ENCODE measurements at regions not wholly inside any gene's neighbourhood (a gene's known extent, or its start where the extent isn't known, plus 50 kb on each side); places are given as distances from the start of the nearest gene placed in this dataset.

DNA sequence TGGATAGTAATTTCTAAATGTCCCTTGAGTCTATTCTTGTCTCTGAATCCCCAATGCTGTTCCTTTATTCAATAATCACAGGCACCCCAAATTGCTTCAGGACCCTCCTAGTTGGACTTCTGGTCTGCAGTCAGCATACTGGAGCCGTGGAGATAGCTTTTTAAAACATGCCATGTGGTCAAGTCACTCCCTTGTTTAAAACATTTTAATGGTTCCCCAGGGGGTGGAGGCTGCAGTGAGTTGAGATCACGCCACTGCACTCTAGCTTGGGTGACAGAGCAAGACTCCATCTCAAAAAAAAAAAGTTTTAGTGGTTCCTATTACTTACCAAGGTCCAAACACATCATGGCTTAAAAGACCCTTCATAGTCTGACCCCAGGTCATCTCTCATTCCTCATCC, 220.3 kb downstream of the ADAMTS15 start:
- intact Hi-C loops (cut with DNase I; ENCODE audit: low total_unique reads): no loop called here
- Histone ChIP-seq H3K9me3 (no peaks in the 10 kb centered on the region), H3K4me1 (no peaks in the 10 kb centered on the region), H3K27me3 (no peaks in the 10 kb centered on the region), H3K27ac (no peak overlapping the region), H3K36me3 (ENCODE audit: low read depth, missing control alignments) (no peaks in the 10 kb centered on the region), H3K4me3 (no peak overlapping the region)
- DNase-seq: no peak
- no peak for TF ChIP-seq POLR2A (IDR thresholded peaks at IDR 0.05)
- TF ChIP-seq, protein P1, sequence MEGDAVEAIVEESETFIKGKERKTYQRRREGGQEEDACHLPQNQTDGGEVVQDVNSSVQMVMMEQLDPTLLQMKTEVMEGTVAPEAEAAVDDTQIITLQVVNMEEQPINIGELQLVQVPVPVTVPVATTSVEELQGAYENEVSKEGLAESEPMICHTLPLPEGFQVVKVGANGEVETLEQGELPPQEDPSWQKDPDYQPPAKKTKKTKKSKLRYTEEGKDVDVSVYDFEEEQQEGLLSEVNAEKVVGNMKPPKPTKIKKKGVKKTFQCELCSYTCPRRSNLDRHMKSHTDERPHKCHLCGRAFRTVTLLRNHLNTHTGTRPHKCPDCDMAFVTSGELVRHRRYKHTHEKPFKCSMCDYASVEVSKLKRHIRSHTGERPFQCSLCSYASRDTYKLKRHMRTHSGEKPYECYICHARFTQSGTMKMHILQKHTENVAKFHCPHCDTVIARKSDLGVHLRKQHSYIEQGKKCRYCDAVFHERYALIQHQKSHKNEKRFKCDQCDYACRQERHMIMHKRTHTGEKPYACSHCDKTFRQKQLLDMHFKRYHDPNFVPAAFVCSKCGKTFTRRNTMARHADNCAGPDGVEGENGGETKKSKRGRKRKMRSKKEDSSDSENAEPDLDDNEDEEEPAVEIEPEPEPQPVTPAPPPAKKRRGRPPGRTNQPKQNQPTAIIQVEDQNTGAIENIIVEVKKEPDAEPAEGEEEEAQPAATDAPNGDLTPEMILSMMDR (IDR thresholded peaks at IDR 0.05): no peak
- WGBS, 2 donors: 81 to 90% methylated on average over 2 of the region's 2 CpGs

DNA sequence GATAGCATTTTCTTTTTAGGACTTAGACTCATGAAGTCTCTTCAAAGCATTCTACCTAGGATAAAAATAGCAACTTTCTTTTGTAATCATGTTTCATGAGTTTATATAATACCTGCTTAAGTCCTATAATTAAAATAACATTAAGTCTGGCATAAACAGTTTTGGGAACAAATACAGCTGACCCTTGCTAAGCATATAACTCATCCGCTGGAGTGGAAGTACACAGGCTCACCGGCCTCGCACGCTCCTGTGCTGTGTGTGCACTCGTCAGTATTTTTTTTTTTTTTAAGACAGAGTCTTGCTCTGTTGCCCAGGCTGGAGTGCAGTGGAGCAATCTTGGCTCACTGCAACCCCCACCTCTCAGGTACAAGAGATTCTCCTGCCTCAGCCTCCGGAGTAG, 221.8 kb downstream of the ADAMTS15 start:
- no peak for TF ChIP-seq POLR2A (IDR thresholded peaks at IDR 0.05)
- TF ChIP-seq, protein P1 (IDR thresholded peaks at IDR 0.05): no peak
- WGBS, 2 donors: 93 to 97% methylated on average over 6 of the region's 6 CpGs
- intact Hi-C loops (cut with DNase I; ENCODE audit: low total_unique reads): no loop called here
- H3K9me3 ChIP-seq: no peaks in the 10 kb centered on the region
- no peaks in the 10 kb centered on the region for H3K27me3 ChIP-seq
- no peaks in the 10 kb centered on the region for H3K4me1 ChIP-seq
- no peak overlapping the region for H3K4me3 ChIP-seq
- no peaks in the 10 kb centered on the region for H3K36me3 ChIP-seq (ENCODE audit: low read depth, missing control alignments)
- H3K27ac ChIP-seq: no peak overlapping the region
- no peak for DNase-seq

DNA sequence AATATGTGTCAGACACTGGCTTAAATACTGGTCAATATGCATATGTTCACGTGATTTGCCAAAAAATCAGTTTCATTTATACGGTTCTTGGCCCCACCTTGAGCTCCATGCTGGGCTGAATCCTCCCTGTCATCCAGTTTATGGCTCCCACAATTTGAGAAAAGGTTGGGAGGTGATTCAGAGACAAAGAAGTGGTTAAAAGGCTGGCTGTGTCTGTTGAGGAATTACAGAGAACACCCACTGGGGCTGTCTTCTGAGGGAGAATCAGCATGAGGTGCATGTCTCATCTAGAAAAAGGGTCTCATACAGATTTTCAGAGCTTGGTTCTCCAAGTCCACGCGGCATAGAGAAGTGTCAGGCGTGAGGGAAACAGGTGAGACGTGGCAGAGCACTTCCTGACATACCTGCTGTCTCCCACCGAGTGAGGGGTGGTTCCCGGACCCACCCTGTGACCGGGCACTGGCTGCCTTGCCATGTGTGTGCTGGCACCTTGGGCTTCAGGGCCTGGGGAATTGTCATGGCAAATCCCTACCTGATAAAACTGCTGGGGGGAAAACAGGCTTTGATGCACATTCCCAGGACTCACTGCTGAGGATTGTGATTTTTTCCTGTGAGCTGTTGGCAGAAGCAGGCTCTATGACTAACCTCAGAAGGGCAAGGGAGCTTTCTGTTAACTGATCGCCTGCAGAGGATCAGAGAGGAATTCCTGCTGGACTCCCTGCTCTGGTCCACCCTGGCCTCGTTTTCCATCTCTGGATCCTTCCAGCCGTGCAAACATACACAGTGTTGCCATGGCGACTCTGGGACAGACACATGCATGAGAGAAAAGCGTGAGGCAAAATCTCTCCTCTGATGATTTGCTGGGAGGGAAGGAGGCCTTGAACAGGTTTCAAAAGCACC, 223.6 kb downstream of the ADAMTS15 start:
- H3K4me1 ChIP-seq: no peaks in the 10 kb centered on the region
- intact Hi-C loops (cut with DNase I; ENCODE audit: low total_unique reads): no loop called here
- TF ChIP-seq, protein P1 (IDR thresholded peaks at IDR 0.05): no peak
- TF ChIP-seq POLR2A (IDR thresholded peaks at IDR 0.05): no peak
- no peaks in the 10 kb centered on the region for H3K27me3 ChIP-seq
- no peaks in the 10 kb centered on the region for H3K36me3 ChIP-seq (ENCODE audit: low read depth, missing control alignments)
- H3K9me3 ChIP-seq: no peaks in the 10 kb centered on the region
- H3K4me3 ChIP-seq: no peak overlapping the region
- peak; percentile 43 for DNase-seq
- 76 to 78% methylated on average over 14 of the region's 14 CpGs for WGBS, 2 donors
- H3K27ac ChIP-seq: no peak overlapping the region

DNA sequence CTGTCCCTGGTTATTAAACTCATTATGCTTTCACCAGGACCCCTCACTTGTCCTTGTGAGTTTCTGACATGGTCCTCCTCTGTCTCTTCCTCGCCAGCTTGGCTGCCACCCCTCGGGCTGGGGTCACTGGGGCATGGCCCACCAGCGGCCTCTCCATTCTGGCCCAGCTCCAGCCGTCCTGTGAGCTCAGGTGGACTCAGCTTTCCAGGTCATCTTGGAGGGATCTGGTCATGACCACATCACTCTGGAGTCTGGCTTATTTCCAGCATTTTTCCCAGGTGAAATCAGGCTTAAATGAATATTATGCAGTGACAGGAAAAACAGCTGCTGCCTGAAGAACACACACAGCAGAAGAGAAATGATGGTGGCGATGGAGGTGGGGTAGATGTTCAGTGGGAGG, 224.5 kb downstream of the ADAMTS15 start:
- 89 to 91% methylated on average over 5 of the region's 5 CpGs for WGBS, 2 donors
- Histone ChIP-seq H3K27me3 (no peaks in the 10 kb centered on the region), H3K4me1 (no peaks in the 10 kb centered on the region), H3K36me3 (ENCODE audit: low read depth, missing control alignments) (no peaks in the 10 kb centered on the region), H3K27ac (no peak overlapping the region), H3K9me3 (no peaks in the 10 kb centered on the region), H3K4me3 (no peak overlapping the region)
- TF ChIP-seq POLR2A (IDR thresholded peaks at IDR 0.05): no peak
- TF ChIP-seq, protein P1 (IDR thresholded peaks at IDR 0.05): no peak
- no peak for DNase-seq
- intact Hi-C loops (cut with DNase I; ENCODE audit: low total_unique reads): no loop called here

DNA sequence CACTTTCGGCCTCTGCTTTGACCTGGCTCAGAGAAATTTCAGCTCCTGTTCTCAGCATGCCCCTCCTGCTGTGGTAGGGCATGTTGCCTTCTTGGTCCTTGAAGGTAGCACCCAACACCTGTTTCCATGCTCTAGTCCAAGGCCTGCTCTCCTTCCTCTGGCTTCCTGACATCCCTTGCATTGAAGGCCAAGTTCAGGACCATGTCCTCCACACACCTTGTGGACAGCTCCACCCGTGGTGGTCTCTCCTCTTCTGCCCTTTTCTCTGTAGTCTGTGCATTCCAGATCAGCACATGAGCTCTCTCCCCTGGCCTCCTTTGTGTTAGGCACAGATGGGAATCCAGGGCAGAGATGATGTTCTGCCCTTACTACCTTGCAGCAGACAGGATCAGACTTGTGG, 225.3 kb downstream of the ADAMTS15 start:
- Histone ChIP-seq H3K27me3 (no peaks in the 10 kb centered on the region), H3K4me1 (no peaks in the 10 kb centered on the region), H3K27ac (no peak overlapping the region), H3K4me3 (no peak overlapping the region), H3K36me3 (ENCODE audit: low read depth, missing control alignments) (no peaks in the 10 kb centered on the region), H3K9me3 (no peaks in the 10 kb centered on the region)
- intact Hi-C loops (cut with DNase I; ENCODE audit: low total_unique reads): no loop called here
- DNase-seq: no peak
- 72 to 76% methylated on average over 2 of the region's 2 CpGs for WGBS, 2 donors
- no peak for TF ChIP-seq POLR2A (IDR thresholded peaks at IDR 0.05)
- TF ChIP-seq, protein P1 (IDR thresholded peaks at IDR 0.05): no peak
